ENCODE measurements at regions not wholly inside any gene's neighbourhood (a gene's known extent, or its start where the extent isn't known, plus 50 kb on each side); places are given as distances from the start of the nearest gene placed in this dataset.

DNA sequence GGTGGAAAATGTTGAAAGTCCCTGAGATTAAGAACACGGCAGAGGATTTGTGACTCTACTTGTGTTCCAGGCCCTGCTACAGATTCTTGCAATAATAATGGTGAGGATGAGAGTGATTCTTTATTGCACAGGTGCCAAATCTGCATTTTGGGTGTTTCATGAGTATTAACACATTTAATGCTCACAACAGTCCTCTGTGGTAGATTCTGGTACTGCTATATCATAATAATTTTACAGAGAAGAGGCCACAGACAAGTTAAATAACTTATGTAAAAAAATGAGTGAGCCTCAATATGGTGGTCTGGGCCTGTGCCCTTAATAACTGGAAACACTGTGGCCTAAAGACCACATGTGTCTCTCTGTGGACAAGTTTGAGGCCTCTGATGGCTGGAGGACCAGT lies 124.3 kb downstream of the C4orf33 start:
- CTCF ChIA-PET: no interaction called here
- no peak for TF ChIP-seq EZH2 (IDR thresholded peaks at IDR 0.05; ENCODE audit: borderline replicate concordance, insufficient read depth, low read depth, low read length, poor library complexity, severe bottlenecking)
- TF ChIP-seq, protein P1, sequence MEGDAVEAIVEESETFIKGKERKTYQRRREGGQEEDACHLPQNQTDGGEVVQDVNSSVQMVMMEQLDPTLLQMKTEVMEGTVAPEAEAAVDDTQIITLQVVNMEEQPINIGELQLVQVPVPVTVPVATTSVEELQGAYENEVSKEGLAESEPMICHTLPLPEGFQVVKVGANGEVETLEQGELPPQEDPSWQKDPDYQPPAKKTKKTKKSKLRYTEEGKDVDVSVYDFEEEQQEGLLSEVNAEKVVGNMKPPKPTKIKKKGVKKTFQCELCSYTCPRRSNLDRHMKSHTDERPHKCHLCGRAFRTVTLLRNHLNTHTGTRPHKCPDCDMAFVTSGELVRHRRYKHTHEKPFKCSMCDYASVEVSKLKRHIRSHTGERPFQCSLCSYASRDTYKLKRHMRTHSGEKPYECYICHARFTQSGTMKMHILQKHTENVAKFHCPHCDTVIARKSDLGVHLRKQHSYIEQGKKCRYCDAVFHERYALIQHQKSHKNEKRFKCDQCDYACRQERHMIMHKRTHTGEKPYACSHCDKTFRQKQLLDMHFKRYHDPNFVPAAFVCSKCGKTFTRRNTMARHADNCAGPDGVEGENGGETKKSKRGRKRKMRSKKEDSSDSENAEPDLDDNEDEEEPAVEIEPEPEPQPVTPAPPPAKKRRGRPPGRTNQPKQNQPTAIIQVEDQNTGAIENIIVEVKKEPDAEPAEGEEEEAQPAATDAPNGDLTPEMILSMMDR (IDR thresholded peaks at IDR 0.05): no peak

GRCh38 chr4:129223945-129224344 lies 128.0 kb downstream of the C4orf33 start:
- no peaks in the 10 kb centered on the region for H4K20me1 ChIP-seq (ENCODE audit: control insufficient read depth, insufficient read depth, low read length, poor library complexity, severe bottlenecking)
- DNase-seq (no peak), ATAC-seq (ENCODE audit: low read depth) (no peak)
- H3K4me2 ChIP-seq (replicated peaks; ENCODE audit: low read depth, low read length, poor library complexity, severe bottlenecking): no peak overlapping the region
- TF ChIP-seq, protein P1 (IDR thresholded peaks at IDR 0.05): no peak
- TF ChIP-seq EZH2 (IDR thresholded peaks at IDR 0.05; ENCODE audit: borderline replicate concordance, insufficient read depth, low read depth, low read length, poor library complexity, severe bottlenecking): no peak
- no peak overlapping the region for H3K4me3 ChIP-seq (ENCODE audit: control extremely low read depth in 1 of 5, extremely low read depth in 1 of 5, insufficient read depth in 1 of 5, low read depth in 2 of 5, low read length in 4 of 5)
- no peak overlapping the region for H3K4me3 Mint-ChIP-seq
- no peaks in the 10 kb centered on the region for H3K9me3 ChIP-seq (ENCODE audit: control extremely low read depth in 1 of 3, control insufficient read depth in 2 of 3, insufficient read depth in 1 of 3, low read length in 2 of 3)
- no peaks in the 10 kb centered on the region for H3K4me1 Mint-ChIP-seq
- H2AFZ ChIP-seq (ENCODE audit: insufficient read depth, low read depth, low read length, poor library complexity, severe bottlenecking): no peak overlapping the region
- no peaks in the 10 kb centered on the region for H3K9me3 Mint-ChIP-seq (ENCODE audit: insufficient read depth)
- no peaks in the 10 kb centered on the region for H3K27me3 Mint-ChIP-seq
- H3K27ac Mint-ChIP-seq: no peak overlapping the region
- no peak overlapping the region for H3K9ac ChIP-seq (ENCODE audit: low read length)
- no peaks in the 10 kb centered on the region for H3K79me2 ChIP-seq (ENCODE audit: control insufficient read depth, insufficient read depth, low read length)
- H3K4me1 ChIP-seq (ENCODE audit: control insufficient read depth in 2 of 2, insufficient read depth in 2 of 2, low read length in 2 of 2): no peaks in the 10 kb centered on the region
- intact Hi-C loops (cut with micrococcal nuclease): no loop called here
- CTCF ChIA-PET: no interaction called here
- no peaks in the 10 kb centered on the region for H3K27me3 ChIP-seq (replicated peaks in 1 of 4; ENCODE audit: control extremely low read depth in 1 of 4, control insufficient read depth in 3 of 4, insufficient read depth in 4 of 4, low read length in 3 of 4)
- H3K36me3 ChIP-seq (replicated peaks in 1 of 2; ENCODE audit: control extremely low read depth in 1 of 2, control insufficient read depth in 1 of 2, extremely low read depth in 1 of 2, insufficient read depth in 2 of 2, low read length in 1 of 2): no peaks in the 10 kb centered on the region
- POLR2A ChIA-PET: no interaction called here
- H3K27ac ChIP-seq (ENCODE audit: low read length in 2 of 2): no peak overlapping the region

More for the DNA sequence above, 124.3 kb downstream of the C4orf33 start:
- ATAC-seq (ENCODE audit: low read depth) (no peak), DNase-seq (no peak)
- POLR2A ChIA-PET: no interaction called here
- 100% methylated on average over 1 of the region's 1 CpG for WGBS (ENCODE audit: insufficient coverage)
- H4K20me1 ChIP-seq (ENCODE audit: control insufficient read depth, insufficient read depth, low read length, poor library complexity, severe bottlenecking): no peaks in the 10 kb centered on the region
- no peaks in the 10 kb centered on the region for H3K27me3 Mint-ChIP-seq
- H3K4me2 ChIP-seq (replicated peaks; ENCODE audit: low read depth, low read length, poor library complexity, severe bottlenecking): no peak overlapping the region
- H3K27me3 ChIP-seq (replicated peaks in 1 of 4; ENCODE audit: control extremely low read depth in 1 of 4, control insufficient read depth in 3 of 4, insufficient read depth in 4 of 4, low read length in 3 of 4): no peaks in the 10 kb centered on the region
- no peak overlapping the region for H2AFZ ChIP-seq (ENCODE audit: insufficient read depth, low read depth, low read length, poor library complexity, severe bottlenecking)
- H3K79me2 ChIP-seq (ENCODE audit: control insufficient read depth, insufficient read depth, low read length): no peaks in the 10 kb centered on the region
- no peaks in the 10 kb centered on the region for H3K9me3 Mint-ChIP-seq (ENCODE audit: insufficient read depth)
- no peaks in the 10 kb centered on the region for H3K9me3 ChIP-seq (ENCODE audit: control extremely low read depth in 1 of 3, control insufficient read depth in 2 of 3, insufficient read depth in 1 of 3, low read length in 2 of 3)
- no peaks in the 10 kb centered on the region for H3K4me1 ChIP-seq (ENCODE audit: control insufficient read depth in 2 of 2, insufficient read depth in 2 of 2, low read length in 2 of 2)
- H3K9ac ChIP-seq (ENCODE audit: low read length): no peak overlapping the region
- intact Hi-C loops (cut with micrococcal nuclease): no loop called here
- H3K27ac ChIP-seq (ENCODE audit: low read length in 2 of 2): no peak overlapping the region
- no peak overlapping the region for H3K27ac Mint-ChIP-seq
- no peaks in the 10 kb centered on the region for H3K4me1 Mint-ChIP-seq
- H3K4me3 Mint-ChIP-seq: no peak overlapping the region
- no peak overlapping the region for H3K4me3 ChIP-seq (ENCODE audit: control extremely low read depth in 1 of 5, extremely low read depth in 1 of 5, insufficient read depth in 1 of 5, low read depth in 2 of 5, low read length in 4 of 5)
- no peaks in the 10 kb centered on the region for H3K36me3 ChIP-seq (replicated peaks in 1 of 2; ENCODE audit: control extremely low read depth in 1 of 2, control insufficient read depth in 1 of 2, extremely low read depth in 1 of 2, insufficient read depth in 2 of 2, low read length in 1 of 2)

Data from B cell (primary cell).